GM18868 (cell line): ENCODE measurements at regions not wholly inside any gene's neighbourhood (a gene's known extent, or its start where the extent isn't known, plus 50 kb on each side); places are given as distances from the start of the nearest gene placed in this dataset.

Source experiments
- ATAC-seq: cut with Tn5 transposase; IDR thresholded peaks from one replicate; pipeline ENCODE4 v1.9.1; 2021; ENCODE audit warnings: mild to moderate bottlenecking, moderate library complexity; ENCODE audit not compliant: unreplicated experiment

DNA sequence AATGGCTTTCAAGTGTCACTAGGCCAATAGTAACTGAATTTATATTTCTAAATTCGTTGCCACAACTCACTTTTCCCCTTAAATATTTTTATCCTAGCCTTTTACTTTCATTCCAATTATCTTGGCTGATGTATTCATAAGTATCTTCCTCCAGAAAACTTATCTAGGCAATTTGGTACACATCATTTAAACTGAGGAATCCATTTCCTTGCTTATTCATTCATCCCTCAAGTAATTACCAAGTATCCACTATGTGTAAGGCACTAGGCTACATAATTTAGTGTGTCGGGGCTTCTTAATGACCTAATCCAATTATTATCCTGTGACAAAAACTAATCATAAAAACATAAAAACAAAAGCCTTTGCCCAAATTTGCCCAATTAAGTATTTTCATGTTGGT, 258.3 kb upstream of the TCF21 start:
- ATAC-seq = no peak

DNA sequence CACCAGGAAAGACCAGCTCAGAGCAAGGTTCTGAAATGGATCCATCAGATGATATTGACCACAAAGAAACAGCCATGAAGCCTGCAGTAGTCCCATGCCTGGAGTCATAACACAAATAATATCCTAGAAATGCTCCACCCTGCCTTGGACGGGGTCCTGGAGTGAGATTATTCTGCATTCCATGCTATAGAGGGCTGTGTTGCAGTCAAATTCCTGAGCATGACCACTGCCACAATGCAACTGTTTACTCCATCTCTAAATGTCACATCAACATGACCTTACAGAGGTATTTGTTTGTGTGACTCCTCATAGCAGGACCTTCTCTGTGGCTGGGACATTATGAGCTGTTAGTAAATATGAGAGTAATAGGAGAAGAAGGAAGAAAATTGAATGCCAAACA, 257.5 kb upstream of the TCF21 start:
- no peak for ATAC-seq

DNA sequence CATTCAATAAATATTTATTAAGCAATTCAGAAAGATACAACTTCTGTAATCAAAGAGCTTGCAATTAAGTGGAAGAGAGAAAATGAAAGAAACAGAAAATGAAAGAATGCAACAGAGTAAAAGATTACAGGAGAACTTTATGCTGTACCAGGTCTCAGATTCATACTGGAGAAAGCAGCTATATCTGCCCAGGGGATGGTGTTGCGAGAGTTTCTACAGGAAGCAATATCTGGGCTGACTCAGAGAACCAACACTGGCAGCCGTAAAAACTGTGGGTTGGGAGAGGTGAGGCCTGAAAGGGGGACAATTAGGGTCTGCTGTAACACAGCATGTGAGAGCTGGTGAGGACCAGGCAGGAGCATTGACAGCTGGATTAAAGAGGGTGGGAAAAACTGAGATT, 256.7 kb upstream of the TCF21 start:
- ATAC-seq = no peak

DNA sequence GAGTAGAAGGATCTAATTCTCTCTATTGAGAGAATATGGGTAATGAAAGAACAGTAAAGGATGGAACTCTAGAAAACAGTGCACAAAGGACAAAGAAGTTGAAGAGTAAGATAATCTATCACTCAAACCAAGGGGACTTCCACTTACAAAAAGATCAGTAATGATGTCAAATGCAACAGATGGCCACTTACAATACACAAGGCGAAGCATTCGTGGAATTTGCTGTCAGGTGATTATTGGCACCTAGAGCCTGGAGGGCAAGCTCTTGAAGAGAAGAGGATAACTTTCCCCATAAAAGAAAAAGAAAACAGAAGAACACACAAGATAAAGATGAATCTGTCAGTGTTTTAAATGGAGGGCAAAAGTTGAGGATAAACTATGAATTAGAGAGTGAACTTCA, 256.0 kb upstream of the TCF21 start:
- no peak for ATAC-seq

DNA sequence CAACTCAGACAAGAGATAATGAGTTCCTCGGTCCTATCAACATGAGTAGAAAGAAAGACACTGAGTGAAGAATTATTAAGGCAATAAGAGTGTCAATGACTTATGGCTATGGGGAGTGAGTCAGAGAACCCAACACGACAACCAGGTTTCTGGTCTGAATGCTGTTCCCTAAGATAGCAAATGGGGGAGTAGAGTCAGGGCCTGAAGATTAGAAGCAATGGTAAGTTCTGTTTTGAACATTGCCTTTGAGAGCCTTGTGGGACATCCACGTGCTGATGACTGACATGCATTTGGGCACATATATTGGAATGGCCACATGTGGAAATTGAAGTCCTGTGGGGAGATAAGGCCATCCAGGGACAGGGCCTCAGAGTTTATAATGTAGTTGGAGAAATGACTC, 254.4 kb upstream of the TCF21 start:
- ATAC-seq = no peak

DNA sequence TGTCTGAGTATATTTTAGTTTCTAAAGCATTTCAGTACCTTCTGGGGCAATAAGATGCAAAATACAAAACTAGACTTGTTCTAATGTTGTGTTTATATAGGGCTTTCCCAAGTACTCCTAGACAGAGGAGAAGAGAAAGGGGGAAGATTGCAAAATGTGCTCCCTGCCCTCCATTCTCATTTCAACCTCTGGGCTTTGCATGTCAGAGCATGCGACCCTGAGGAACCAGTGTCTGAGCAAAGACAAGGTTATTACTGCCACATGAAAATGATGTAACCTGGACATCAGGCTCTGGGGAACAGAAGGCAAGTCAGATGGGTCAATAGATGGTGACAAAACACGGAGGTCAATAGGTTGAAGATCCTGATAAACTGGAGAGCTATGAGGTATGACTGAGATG, 253.5 kb upstream of the TCF21 start:
- ATAC-seq = no peak

DNA sequence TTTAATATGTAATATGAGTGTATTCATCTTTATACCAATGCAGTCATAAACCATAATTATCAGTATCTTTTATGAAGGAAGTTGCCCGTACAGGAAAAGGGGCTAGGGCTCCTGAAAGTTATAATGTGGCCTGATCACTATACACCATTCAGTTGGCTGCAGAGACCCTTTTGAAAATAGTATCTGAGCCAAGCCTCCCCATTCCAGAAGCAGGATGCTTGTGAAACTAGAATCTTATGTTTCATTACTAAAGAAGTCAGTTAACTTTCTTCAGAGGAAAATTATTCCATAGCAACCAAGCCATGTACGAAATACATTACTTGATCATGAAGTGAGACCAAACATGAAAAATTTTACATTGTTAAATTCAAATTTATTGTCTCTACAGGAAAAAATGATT, 251.5 kb upstream of the TCF21 start:
- ATAC-seq = no peak

DNA sequence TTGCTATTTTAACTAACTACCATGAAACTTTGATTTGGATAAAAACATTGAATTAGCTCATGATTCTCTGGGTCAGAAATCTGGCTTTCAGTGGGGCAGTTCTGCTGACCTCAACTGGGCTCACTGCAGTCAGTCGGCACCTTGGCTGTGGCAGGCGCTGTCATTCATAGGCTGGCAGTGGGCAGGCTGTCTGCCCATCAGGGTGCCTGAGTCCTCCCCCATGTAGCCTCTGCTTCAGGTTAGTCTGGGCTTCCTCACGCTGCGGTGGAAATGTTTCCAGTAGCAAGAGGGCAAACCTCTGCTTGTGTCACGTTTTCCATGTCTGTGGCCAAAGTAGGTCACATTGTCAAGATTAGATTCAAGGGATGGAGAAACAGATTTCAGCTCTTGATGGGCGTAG, 251.0 kb upstream of the TCF21 start:
- ATAC-seq = no peak

DNA sequence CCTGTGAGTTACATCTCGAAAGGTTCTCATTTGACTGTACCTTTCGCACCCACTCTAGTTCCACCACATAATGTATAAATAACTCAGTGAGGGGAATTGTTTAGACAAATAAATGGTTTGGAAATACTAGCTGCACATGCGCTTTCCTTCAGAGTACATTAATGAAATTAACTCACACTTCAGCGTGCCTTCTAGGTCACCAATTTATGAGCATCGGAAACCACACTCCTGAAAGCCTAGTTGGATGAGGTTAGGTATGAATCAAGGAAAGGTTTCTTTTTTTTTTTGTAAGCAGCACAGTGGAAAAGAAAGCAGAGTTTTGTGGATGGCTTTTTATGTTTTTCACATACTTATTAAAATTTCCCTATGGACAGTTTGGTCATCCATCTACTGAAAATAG, 247.8 kb upstream of the TCF21 start:
- ATAC-seq = no peak

DNA sequence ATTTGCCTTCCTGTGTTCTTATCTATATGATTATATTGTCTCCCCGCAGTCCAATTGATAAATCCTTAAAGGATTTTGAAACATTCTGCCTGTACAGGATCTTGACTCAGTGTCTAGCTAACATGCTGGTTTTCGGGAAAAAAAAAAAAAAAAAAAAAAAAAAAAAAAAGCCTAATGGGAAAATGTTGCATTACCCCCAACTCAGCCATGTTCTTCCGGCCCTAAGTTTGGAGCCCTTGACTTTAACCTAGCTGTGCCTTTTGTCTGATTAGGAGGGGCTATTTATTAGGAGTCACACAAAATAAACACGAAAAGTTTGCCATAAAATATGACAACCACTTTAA, 244.4 kb upstream of the TCF21 start:
- no peak for ATAC-seq

DNA sequence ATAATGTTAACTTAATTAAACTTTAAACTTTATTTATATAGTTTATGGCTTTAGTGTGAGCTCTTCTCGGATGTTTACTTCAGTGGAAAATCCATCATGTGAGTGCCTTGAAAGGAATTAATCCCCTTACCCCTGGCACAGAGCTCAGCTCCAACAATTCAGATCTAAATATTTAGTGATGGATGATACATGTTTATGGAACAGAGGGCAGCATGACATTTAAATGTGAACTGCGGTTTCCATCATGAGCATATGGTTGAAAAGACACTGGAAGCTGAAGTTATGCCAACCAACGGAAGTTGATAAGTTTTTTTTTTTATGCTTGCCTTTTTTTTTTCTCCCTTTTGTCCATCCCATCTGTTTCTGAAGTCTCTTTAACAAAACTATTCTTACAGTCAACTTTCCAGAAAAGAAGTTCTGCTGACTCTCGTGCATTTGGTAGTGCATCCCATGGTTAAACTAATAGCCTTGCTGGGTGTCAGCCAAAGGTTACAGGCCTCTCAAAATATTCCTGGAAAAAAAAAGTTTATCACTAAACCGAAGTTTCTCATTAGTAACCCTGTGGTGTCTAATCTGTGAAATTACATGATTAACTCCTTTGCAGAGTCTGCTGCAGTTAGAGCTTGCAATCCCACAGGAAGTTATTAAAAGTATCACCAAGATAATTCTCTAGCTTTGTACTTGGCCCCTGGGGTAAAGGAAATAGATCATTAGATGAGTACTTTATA, 243.9 kb upstream of the TCF21 start:
- no peak for ATAC-seq

DNA sequence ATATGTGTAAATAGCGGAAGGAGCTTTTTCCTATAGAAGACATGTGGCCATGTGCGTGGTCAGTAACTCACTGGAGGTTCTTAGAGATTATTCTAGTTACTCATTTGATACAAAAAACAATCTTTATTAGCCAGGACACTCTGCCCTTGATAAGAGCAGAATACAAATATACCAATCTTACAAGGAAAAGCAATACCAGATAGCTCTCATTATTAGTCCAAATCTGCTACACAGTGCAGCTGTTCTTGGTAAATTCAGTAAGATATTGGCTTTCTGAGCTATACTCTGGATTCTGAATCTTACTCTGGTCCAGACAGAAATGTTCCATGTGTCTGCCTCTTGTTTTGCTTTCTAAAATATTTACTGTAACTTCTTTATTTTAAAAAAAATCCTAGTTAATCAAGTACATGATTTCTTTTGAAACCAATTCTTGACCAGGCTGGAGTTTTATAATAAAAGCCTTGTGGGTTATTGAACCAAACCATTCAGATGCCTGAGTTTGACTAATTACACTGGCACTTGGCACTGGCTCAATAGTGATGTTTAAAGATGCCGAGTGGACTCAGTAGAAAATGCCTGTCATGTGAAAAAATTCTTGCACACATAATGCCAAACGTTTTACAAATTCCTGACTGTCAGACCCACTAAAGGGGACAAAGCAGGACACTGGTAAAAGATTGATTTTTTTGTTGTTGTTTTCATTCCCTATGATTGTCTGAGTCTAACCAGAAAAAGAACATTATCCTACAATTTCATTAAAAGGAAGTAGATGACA, 242.8 kb upstream of the TCF21 start:
- ATAC-seq = no peak

DNA sequence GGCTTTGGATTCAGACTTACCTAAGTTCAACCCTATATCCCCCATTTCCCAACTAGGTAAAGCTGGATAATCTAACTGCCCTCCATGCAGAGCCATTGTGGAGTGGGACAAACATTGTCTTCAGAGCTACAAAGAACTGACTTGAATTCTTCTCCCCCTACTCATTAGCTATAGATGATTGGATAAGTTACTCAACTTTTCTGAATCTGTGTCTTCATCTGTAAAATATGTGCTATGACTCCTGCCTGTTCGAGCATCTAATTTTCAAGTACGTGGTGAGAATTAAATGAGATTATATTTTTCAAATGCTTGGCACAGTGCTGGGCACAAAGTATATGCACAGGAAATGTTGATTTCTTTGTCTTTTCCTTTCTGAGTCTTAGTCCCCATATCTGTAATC, 240.3 kb upstream of the TCF21 start:
- ATAC-seq = no peak

DNA sequence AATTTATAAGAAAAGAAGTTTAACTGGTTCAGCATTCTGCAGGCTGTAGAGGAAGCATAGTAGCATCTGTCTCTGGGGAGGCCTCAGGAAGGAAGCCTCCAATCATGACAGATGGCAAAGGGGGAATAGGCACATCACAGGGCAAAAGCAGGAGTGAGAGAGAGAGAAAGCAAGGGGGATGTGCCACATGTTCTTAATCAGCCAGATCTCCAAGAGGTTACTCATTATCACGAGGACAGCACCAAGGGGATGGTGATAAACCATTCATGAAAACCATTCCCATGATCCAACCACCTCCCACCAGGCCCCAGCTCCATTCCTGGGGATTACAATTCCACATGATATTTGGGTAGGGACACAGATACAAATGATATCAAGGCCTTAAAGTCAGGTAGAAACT, 217.5 kb upstream of the TCF21 start:
- ATAC-seq = no peak

DNA sequence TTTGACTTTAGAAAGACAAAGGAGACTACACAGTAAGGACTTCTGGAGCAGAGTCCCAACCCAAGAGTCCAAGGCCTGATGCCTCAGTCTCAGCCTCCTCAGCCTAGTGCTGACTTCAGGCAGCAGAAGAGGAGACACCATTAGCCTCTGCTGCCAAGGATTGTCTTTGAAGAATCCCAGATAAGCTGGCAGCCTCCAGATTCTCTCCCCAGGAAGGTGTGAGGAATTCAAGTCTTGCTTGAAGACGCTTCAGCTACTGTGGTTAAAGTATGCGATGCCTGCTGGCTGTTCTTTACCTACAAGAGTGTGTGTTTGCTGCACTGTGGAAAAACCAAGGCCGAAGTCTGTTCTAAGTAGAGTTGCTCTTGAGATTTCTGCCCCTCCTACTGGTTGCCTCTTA, 215.9 kb upstream of the TCF21 start:
- ATAC-seq = no peak

DNA sequence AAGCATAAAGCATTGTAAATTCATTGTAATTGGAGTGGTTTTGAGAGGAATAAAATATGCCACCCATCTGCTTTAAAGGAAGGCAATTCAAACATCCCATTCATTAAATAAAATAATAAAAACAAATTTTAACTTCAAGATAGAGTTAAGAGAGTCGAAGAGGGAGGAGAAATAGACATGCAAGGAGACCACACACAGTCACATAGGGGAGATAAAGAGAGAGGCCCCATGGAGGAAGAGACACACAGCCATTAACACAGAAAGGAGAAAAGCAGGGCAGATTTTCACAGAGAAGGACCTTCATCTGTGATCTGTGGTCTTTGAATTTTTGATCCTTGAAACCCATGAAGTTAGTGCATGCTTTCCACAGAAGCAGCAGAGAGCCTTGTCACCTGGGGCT, 214.3 kb upstream of the TCF21 start:
- no peak for ATAC-seq

DNA sequence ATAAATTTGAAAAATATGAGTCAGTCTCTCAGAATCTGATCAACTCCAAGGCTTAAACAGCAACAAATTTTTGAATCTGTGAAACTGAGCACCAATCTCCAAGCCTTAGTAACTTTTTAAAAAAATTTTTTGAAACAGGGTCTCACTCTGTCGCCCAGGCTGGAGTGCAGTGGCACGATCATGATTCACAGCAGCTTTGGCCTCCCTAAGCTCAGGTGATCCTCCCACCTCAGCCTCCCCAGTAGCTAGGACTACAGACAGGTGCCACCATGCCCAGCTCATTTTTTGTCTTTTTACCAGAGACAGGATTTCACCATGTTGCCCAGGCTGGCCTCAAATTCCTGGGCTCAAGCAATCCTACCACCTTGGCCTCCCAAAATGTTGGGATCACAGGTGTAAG, 207.9 kb upstream of the TCF21 start:
- no peak for ATAC-seq

DNA sequence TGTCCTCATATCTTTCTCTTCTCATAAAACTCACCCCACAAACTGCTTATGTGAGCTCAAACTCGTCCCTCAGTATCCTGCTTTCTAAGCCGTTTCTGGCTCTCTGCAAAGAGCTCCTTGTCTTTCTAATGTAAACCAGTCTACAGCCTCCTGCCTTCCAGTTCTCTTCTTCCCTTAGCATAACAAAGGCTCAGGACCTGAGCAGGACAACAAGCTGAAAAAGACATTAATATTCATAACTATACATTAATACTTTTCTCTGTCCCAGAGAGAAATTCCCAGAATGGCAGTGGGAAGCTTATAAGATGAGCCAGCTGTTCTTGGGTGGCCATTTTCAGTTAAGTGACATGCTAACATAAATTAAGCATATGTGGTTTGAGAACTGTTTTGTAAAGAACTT, 207.0 kb upstream of the TCF21 start:
- no peak for ATAC-seq

DNA sequence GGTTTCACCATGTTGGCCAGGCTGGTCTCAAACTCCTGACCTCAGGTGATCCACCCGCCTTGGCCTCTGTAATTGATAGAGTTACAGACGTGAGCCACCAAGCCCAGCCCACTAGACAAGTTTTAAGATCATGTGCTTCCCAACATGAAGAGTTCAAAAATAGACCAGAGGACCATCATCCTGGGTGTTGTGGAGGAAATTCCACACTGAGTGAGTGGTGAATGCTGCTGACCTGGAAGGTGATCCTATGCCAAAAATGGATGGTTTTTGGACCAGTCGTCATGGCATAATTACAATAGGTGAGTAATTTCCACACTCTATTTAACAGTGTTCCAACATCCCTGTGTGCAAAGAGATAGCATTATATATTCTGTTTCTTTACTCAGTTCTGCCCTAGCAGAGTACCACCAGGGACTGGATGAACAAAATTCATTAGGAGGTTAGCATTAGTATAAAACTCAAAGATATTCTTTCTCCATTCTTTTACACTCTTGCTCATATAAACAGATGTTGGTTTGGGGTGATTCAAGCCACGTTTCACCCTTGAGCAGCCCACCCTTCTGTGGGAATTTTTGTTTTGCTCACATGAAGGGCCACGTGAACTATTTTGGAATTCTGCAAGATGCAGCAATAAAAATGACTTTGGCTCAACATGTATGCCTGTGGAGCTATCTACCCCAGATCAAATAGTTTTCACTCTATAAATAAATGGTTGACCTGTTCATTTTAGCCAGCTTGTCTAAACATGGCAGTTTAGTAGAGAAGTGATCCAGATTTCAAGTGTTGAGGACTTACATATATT, 206.2 kb upstream of the TCF21 start:
- no peak for ATAC-seq

DNA sequence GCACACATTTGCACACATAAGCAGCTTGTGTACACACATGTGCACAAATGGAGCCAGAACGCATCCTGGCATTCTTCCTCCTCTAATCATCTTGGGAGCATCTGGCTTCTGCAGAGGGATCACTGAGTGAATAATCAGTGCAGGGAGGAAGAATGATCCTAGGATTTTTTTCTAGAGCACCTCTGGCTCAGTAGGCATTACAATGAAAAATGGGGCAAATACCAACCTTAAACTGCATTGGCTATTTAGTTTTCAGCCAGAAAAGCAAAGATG, 205.7 kb upstream of the TCF21 start:
- ATAC-seq = no peak

DNA sequence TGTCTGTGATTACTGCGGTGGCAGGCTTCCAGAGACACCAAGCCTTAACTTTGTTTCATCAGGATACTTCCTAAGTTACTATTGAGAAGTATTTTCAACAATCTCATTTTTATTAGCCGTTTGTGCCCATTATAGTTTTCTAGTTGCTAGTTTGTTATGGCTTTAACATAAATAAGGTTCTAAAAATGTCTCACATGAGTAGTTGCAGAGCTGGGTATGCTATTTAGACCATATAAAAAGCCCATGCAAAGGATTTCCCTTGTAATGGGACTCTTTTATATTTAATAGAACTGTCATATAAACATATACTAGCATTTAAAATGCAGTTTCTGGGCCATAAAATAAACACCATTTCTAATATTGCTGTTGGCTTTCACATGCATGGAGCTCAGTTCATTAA, 205.3 kb upstream of the TCF21 start:
- no peak for ATAC-seq
